NCI-H82 (cell line): ENCODE measurements at regions not wholly inside any gene's neighbourhood (a gene's known extent, or its start where the extent isn't known, plus 50 kb on each side); places are given as distances from the start of the nearest gene placed in this dataset.
A peak's percentile ranks its signal among the peaks of the same experiment; 100 is the strongest.

Experiments
- DNase-seq: peaks from one replicate; lab custom pipeline; 2025; lab: John Stamatoyannopoulos, UW

- DNase-seq = no peak
Observed at GRCh38 chr18:6525604-6526003, 110.9 kb upstream of the L3MBTL4 start.

- DNase-seq = no peak
Observed at GRCh38 chr18:6537475-6537874, 122.8 kb upstream of the L3MBTL4 start.

- peak; percentile 49 for DNase-seq
Observed at GRCh38 chr18:6541131-6541679, 126.5 kb upstream of the L3MBTL4 start.

- DNase-seq = peak; percentile 83
Observed at GRCh38 chr18:6542296-6542695, 127.6 kb upstream of the L3MBTL4 start.

- DNase-seq = peak; percentile 84
Observed at GRCh38 chr18:6543330-6543908, 128.7 kb upstream of the L3MBTL4 start.

GRCh38 chr18:6546229-6546628 is 131.5 kb upstream of the L3MBTL4 start:
- DNase-seq = no peak

- DNase-seq = no peak
Observed at GRCh38 chr18:6547476-6547875, 132.8 kb upstream of the L3MBTL4 start.

GRCh38 chr18:6553234-6553900 is 138.7 kb upstream of the L3MBTL4 start:
- no peak for DNase-seq

GRCh38 chr18:6557057-6557769 is 142.5 kb upstream of the L3MBTL4 start:
- DNase-seq = peak; percentile 18

GRCh38 chr18:6557770-6558248 is 143.1 kb upstream of the L3MBTL4 start:
- DNase-seq = no peak

GRCh38 chr18:6558446-6559156 is 143.9 kb upstream of the L3MBTL4 start:
- DNase-seq = peak; percentile 28

GRCh38 chr18:6559296-6559695 is 144.6 kb upstream of the L3MBTL4 start:
- no peak for DNase-seq

GRCh38 chr18:6561016-6561415 is 146.3 kb upstream of the L3MBTL4 start:
- DNase-seq = peak; percentile 96

GRCh38 chr18:6561420-6561861 is 146.7 kb upstream of the L3MBTL4 start:
- DNase-seq = peak; percentile 99

GRCh38 chr18:6561862-6562291 is 147.2 kb upstream of the L3MBTL4 start:
- DNase-seq = peak; percentile 97

GRCh38 chr18:6563896-6564295 is 149.2 kb upstream of the L3MBTL4 start:
- DNase-seq = no peak

- no peak for DNase-seq
Observed at GRCh38 chr18:6564950-6565814, 150.5 kb upstream of the L3MBTL4 start.

- no peak for DNase-seq
Observed at GRCh38 chr18:6565815-6566081, 151.0 kb upstream of the L3MBTL4 start.

- peak; percentile 44 for DNase-seq
Observed at GRCh38 chr18:6566338-6566911, 151.7 kb upstream of the L3MBTL4 start.

- peak; percentile 28 for DNase-seq
Observed at GRCh38 chr18:6569813-6570212, 155.1 kb upstream of the L3MBTL4 start.
